IMR-90 (cell line): ENCODE measurements at regions not wholly inside any gene's neighbourhood (a gene's known extent, or its start where the extent isn't known, plus 50 kb on each side); places are given as distances from the start of the nearest gene placed in this dataset.

Source experiments
- ATAC-seq: fragments of 200-7000 bp; cut with Tn5 transposase; 2 replicates; pipeline ENCODE4 v1.9.1; 2020; ENCODE audit warnings: low read depth, mild to moderate bottlenecking, moderate library complexity
- BruUV-seq: library from RNA; stranded (reverse); fragments of 400-500 nt; replicated peaks from 2 replicates; lab custom pipeline; 2021; lab: Mats Ljungman, UMichigan
- CTCF ChIA-PET: fragments of 300-600 bp; formaldehyde crosslinking; extraction: SDS; loops from one replicate; lab custom pipeline; 2021; ENCODE audit warnings: antibody characterized with exemption; lab: Yijun Ruan, JAX
- POLR2A ChIA-PET: fragments of 300-600 bp; sonication (Branson Sonifier 250); formaldehyde crosslinking; loops from one replicate; lab custom pipeline; 2022; ENCODE audit warnings: antibody characterized with exemption; ENCODE audit not compliant: unreplicated experiment; lab: Charles Lee
- DNase-seq: peaks from one replicate; pipeline ENCODE4 v3.0.0; 2013
- H2AFZ ChIP-seq: replicated peaks from 2 replicates; pipeline ENCODE3; 2013; ENCODE audit warnings: low read length, mild to moderate bottlenecking; ENCODE audit not compliant: poor library complexity
- H2AK5ac ChIP-seq: 2 replicates; pipeline ENCODE4 v1.6.1; 2013; ENCODE audit warnings: low read depth, low read length, inconsistent platforms
- H2AK9ac ChIP-seq: replicated peaks from 2 replicates; pipeline ENCODE3; 2013; ENCODE audit warnings: mild to moderate bottlenecking, low read depth, low read length, moderate library complexity; ENCODE audit not compliant: poor library complexity
- H2BK120ac ChIP-seq: 2 replicates; pipeline ENCODE4 v1.6.1; 2013; ENCODE audit warnings: low read depth, low read length, inconsistent platforms
- H2BK15ac ChIP-seq: 3 replicates; pipeline ENCODE4 v1.6.1; 2013; ENCODE audit warnings: low read depth, low read length, inconsistent platforms
- H2BK20ac ChIP-seq: 2 replicates; pipeline ENCODE4 v1.6.1; 2013; ENCODE audit warnings: low read depth, mild to moderate bottlenecking, inconsistent platforms, low read length, moderate library complexity
- H2BK5ac ChIP-seq: 2 replicates; pipeline ENCODE4 v1.6.1; 2013; ENCODE audit warnings: mild to moderate bottlenecking, low read depth, low read length, inconsistent platforms; ENCODE audit not compliant: poor library complexity, severe bottlenecking
- H3K14ac ChIP-seq: replicated peaks from 2 replicates; pipeline ENCODE4 v1.6.1; 2013; ENCODE audit warnings: low read depth, low read length, inconsistent platforms
- H3K18ac ChIP-seq: 2 replicates; pipeline ENCODE4 v1.6.1; 2013; ENCODE audit warnings: low read depth, low read length, control low read depth
- H3K23ac ChIP-seq: 2 replicates; pipeline ENCODE4 v1.6.1; 2013; ENCODE audit warnings: low read depth, low read length, inconsistent platforms
- H3K27ac ChIP-seq: 2 replicates; pipeline ENCODE4 v1.5.1; 2013; ENCODE audit warnings: mild to moderate bottlenecking, control low read depth, low read length; ENCODE audit not compliant: insufficient read depth
- H3K27me3 ChIP-seq: 2 replicates; pipeline ENCODE4 v1.6.1; 2013; ENCODE audit warnings: low read length; ENCODE audit not compliant: control insufficient read depth, insufficient read depth
- H3K36me3 ChIP-seq: 2 replicates; pipeline ENCODE4 v1.6.1; 2013; ENCODE audit warnings: low read length, mixed read lengths; ENCODE audit not compliant: control insufficient read depth, insufficient read depth
- H3K4ac ChIP-seq: 2 replicates; pipeline ENCODE4 v1.6.1; 2013; ENCODE audit warnings: low read depth, low read length, inconsistent platforms
- H3K4me1 ChIP-seq: 2 replicates; pipeline ENCODE4 v1.6.1; 2013; ENCODE audit warnings: low read length, mixed read lengths; ENCODE audit not compliant: control insufficient read depth, insufficient read depth
- H3K4me2 ChIP-seq: 2 replicates; pipeline ENCODE4 v1.6.1; 2013; ENCODE audit warnings: low read depth, mild to moderate bottlenecking, control low read depth, low read length, moderate library complexity
- H3K4me3 ChIP-seq: 2 replicates; pipeline ENCODE4 v1.5.1; 2013; ENCODE audit warnings: low read depth, mild to moderate bottlenecking, control low read depth, low read length, moderate library complexity; ENCODE audit not compliant: insufficient read depth
- H3K56ac ChIP-seq: 2 replicates; pipeline ENCODE4 v1.6.1; 2013; ENCODE audit warnings: low read length, inconsistent platforms; ENCODE audit not compliant: insufficient read depth; ENCODE audit errors: extremely low read depth
- H3K79me1 ChIP-seq, 2 experiments: 2 replicates each; pipeline ENCODE4 v1.6.1; 2013; ENCODE audit warnings: low read length in 2 of 2, inconsistent platforms in 1 of 2, low read depth in 1 of 2
- H3K9ac ChIP-seq: 2 replicates; pipeline ENCODE4 v1.6.1; 2013; ENCODE audit warnings: low read depth, low read length, control low read depth
- H3K9me1 ChIP-seq: 2 replicates; pipeline ENCODE4 v1.6.1; 2013; ENCODE audit warnings: low read length, inconsistent platforms; ENCODE audit not compliant: insufficient read depth
- H3K9me3 ChIP-seq: 2 replicates; pipeline ENCODE4 v1.6.1; 2013; ENCODE audit warnings: low read length; ENCODE audit not compliant: control insufficient read depth, insufficient read depth
- H4K20me1 ChIP-seq: 2 replicates; pipeline ENCODE4 v1.6.1; 2013; ENCODE audit warnings: low read length, inconsistent platforms; ENCODE audit not compliant: insufficient read depth
- H4K5ac ChIP-seq: 2 replicates; pipeline ENCODE4 v1.6.1; 2013; ENCODE audit warnings: mild to moderate bottlenecking, low read depth, low read length, control low read depth
- H4K8ac ChIP-seq, 2 experiments: 2 replicates each; pipeline ENCODE4 v1.6.1; 2013; ENCODE audit warnings: low read depth in 2 of 2, low read length in 2 of 2, control low read depth in 1 of 2, inconsistent platforms in 1 of 2
- H4K91ac ChIP-seq: 2 replicates; pipeline ENCODE4 v1.6.1; 2013; ENCODE audit warnings: low read depth, low read length, inconsistent platforms; ENCODE audit not compliant: insufficient read depth
- CEBPB ChIP-seq: IDR thresholded peaks from 2 replicates; pipeline ENCODE4 v1.6.1; 2012; ENCODE audit warnings: low read depth, low read length, improper control_type of control experiment
- WGBS, 2 experiments: methylation state at CpG; one replicate each; pipeline versions ENCODE4 v1.1.5 to v1.1.7; 2013; ENCODE audit warnings: missing lambda C conversion rate in 2 of 2; ENCODE audit not compliant: insufficient read length in 1 of 2; ENCODE audit errors: extremely low coverage in 2 of 2; 5-methylcytosine and 5-hydroxymethylcytosine counted together
- dilution Hi-C: fragments of 300-500 bp; cut with HindIII; formaldehyde crosslinking; loops from one replicate; pipeline ENCODE4 v1.14.3; 2018; ENCODE audit warnings: low sequenced_read_pairs; ENCODE audit not compliant: unreplicated experiment
- in situ Hi-C: fragments of 300-500 bp; cut with MboI; formaldehyde crosslinking; loops from 3 replicates; pipeline ENCODE4 v1.14.3; 2019; ENCODE audit warnings: low sequenced_read_pairs, inconsistent platforms, mixed read lengths
- intact Hi-C: fragments of 100-400 bp; cut with micrococcal nuclease; formaldehyde crosslinking; loops from 2 replicates; pipeline ENCODE4 v1.10.0; 2022
- TF ChIP-seq, protein P1 (sequence below): conservative IDR thresholded peaks from 2 replicates; pipeline ENCODE4 v1.5.1; 2012; ENCODE audit warnings: mild to moderate bottlenecking, low read depth, low read length, improper control_type of control experiment

DNA sequence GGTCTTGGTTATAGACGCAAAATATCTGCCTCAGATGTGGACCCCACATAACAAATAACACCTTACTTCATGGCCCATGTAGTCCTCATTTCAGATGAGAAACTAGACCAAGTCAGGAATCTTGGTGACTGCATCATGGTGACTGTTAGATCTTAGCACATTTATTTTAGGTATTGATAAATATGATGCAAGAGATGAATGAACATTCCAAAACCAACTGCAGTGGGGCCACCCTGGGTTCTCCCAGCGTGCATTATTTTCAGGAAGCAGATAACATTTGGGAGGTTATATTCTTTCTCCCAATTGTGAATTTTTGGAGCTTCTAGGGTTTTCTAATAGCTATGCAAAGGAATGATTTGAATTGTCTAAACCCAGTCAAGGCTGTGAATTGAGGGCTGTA lies 55.2 kb upstream of the PTGR2 start:
- H3K4me1 ChIP-seq = peaks cover 17% of the 10 kb centered on the region
- H3K27me3 ChIP-seq = no peaks in the 10 kb centered on the region
- H4K5ac ChIP-seq = no peak overlapping the region
- no peak overlapping the region for H3K23ac ChIP-seq
- H3K9ac ChIP-seq = no peak overlapping the region
- no peaks in the 10 kb centered on the region for H4K20me1 ChIP-seq
- peak overlapping the region; percentile 8; the same call in 1 of the 2 replicates for H3K4ac ChIP-seq
- no peak overlapping the region for H3K4me3 ChIP-seq
- 100% methylated on average over 1 of the region's 2 CpGs; no CpG with 5 or more reads in 1 of the 2 experiments for WGBS, 2 experiments
- peak overlapping the region; percentile 16; the same call in 1 of the 2 replicates for H2BK120ac ChIP-seq
- no peaks in the 10 kb centered on the region for H3K36me3 ChIP-seq
- TF ChIP-seq, protein P1, sequence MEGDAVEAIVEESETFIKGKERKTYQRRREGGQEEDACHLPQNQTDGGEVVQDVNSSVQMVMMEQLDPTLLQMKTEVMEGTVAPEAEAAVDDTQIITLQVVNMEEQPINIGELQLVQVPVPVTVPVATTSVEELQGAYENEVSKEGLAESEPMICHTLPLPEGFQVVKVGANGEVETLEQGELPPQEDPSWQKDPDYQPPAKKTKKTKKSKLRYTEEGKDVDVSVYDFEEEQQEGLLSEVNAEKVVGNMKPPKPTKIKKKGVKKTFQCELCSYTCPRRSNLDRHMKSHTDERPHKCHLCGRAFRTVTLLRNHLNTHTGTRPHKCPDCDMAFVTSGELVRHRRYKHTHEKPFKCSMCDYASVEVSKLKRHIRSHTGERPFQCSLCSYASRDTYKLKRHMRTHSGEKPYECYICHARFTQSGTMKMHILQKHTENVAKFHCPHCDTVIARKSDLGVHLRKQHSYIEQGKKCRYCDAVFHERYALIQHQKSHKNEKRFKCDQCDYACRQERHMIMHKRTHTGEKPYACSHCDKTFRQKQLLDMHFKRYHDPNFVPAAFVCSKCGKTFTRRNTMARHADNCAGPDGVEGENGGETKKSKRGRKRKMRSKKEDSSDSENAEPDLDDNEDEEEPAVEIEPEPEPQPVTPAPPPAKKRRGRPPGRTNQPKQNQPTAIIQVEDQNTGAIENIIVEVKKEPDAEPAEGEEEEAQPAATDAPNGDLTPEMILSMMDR = no peak
- peak; percentile 62 for TF ChIP-seq CEBPB
- no peak overlapping the region for H3K27ac ChIP-seq
- H3K9me1 ChIP-seq = peaks cover 4% of the 10 kb centered on the region; the same call in 1 of the 2 replicates
- no peak overlapping the region for H3K14ac ChIP-seq
- CTCF ChIA-PET = interaction anchor here (0.6 kb wide), 2 partner anchors 10 to 41 kb away, joined by 3 read pairs; no protein-coding TSS in a partner anchor
- intact Hi-C loops (no loop called here), in situ Hi-C loops (no loop called here), dilution Hi-C loops (no loop called here)
- POLR2A ChIA-PET = no interaction called here
- no peak overlapping the region for H2AFZ ChIP-seq
- H3K79me1 ChIP-seq = no peaks in the 10 kb centered on the region
- no TSS peak for BruUV-seq
- H2AK5ac ChIP-seq = no peak overlapping the region; the same call in 1 of the 2 replicates
- H3K9me3 ChIP-seq = no peaks in the 10 kb centered on the region
- no peak overlapping the region for H2AK9ac ChIP-seq
- no peak overlapping the region for H2BK20ac ChIP-seq
- ATAC-seq (no peak), DNase-seq (no peak)
- H4K91ac ChIP-seq = no peak overlapping the region
- no peak overlapping the region for H3K4me2 ChIP-seq
- H3K56ac ChIP-seq = no peak overlapping the region
- H3K18ac ChIP-seq = no peak overlapping the region
- no peak overlapping the region; the same call in 2 of the 3 replicates for H2BK15ac ChIP-seq
- H4K8ac ChIP-seq = no peak overlapping the region
- no peak overlapping the region for H2BK5ac ChIP-seq
